Neural progenitor cell (in vitro differentiated cells): ENCODE measurements at regions not wholly inside any gene's neighbourhood (a gene's known extent, or its start where the extent isn't known, plus 50 kb on each side); places are given as distances from the start of the nearest gene placed in this dataset.

Experiments used
- DNase-seq: peaks from one replicate; pipeline ENCODE4 v3.0.0-alpha.2; 2016; ENCODE audit warnings: low spot score
- H2AFZ ChIP-seq: fragments of 200-600 bp; sonication (generic); replicated peaks from 2 replicates; pipeline ENCODE4 v1.6.1; 2016; ENCODE audit warnings: antibody characterized with exemption
- H3F3A ChIP-seq: fragments of 200-600 bp; sonication (generic); 2 replicates; pipeline ENCODE4 v1.6.1; 2016; ENCODE audit warnings: antibody characterized with exemption, low read depth
- H3K27ac ChIP-seq: fragments of 200-600 bp; sonication (generic); 2 replicates; pipeline ENCODE4 v1.5.1; 2016; ENCODE audit warnings: mild to moderate bottlenecking
- H3K27me3 ChIP-seq: fragments of 200-600 bp; sonication (generic); 2 replicates; pipeline ENCODE4 v1.6.1; 2016; ENCODE audit warnings: mild to moderate bottlenecking, moderate library complexity
- H3K36me3 ChIP-seq: fragments of 200-600 bp; sonication (generic); 2 replicates; pipeline ENCODE4 v1.5.1; 2016
- H3K4me1 ChIP-seq: fragments of 200-600 bp; sonication (generic); 2 replicates; pipeline ENCODE4 v1.6.1; 2016; ENCODE audit warnings: mixed run types
- H3K4me2 ChIP-seq: fragments of 200-600 bp; sonication (generic); 2 replicates; pipeline ENCODE4 v1.6.1; 2016
- H3K4me3 ChIP-seq: fragments of 200-600 bp; sonication (generic); 2 replicates; pipeline ENCODE4 v1.5.1; 2016
- H3K79me2 ChIP-seq: fragments of 200-600 bp; sonication (generic); 2 replicates; pipeline ENCODE4 v1.6.1; 2016; ENCODE audit warnings: low read depth
- H3K9ac ChIP-seq: fragments of 200-600 bp; sonication (generic); 2 replicates; pipeline ENCODE4 v1.6.1; 2016
- H3K9me3 ChIP-seq: fragments of 200-600 bp; sonication (generic); 2 replicates; pipeline ENCODE4 v1.5.1; 2016; ENCODE audit warnings: low read depth
- H4K20me1 ChIP-seq: fragments of 200-600 bp; sonication (generic); 2 replicates; pipeline ENCODE4 v1.6.1; 2016; ENCODE audit warnings: low read depth
- H3K27ac Mint-ChIP-seq: 3 replicates; pipeline ENCODE4 v1.8.0; 2021; ENCODE audit warnings: mixed read lengths
- H3K27me3 Mint-ChIP-seq: 2 replicates; pipeline ENCODE4 v1.8.0; 2022; ENCODE audit warnings: low read depth, mild to moderate bottlenecking, inconsistent platforms, moderate library complexity, mixed read lengths; ENCODE audit not compliant: insufficient read depth
- H3K36me3 Mint-ChIP-seq: 3 replicates; pipeline ENCODE4 v1.8.0; 2021; ENCODE audit warnings: mixed read lengths
- H3K4me1 Mint-ChIP-seq: 3 replicates; pipeline ENCODE4 v1.8.0; 2021; ENCODE audit warnings: mixed read lengths
- H3K4me3 Mint-ChIP-seq: 3 replicates; pipeline ENCODE4 v1.8.0; 2021; ENCODE audit warnings: mild to moderate bottlenecking, moderate library complexity, mixed read lengths
- H3K9me3 Mint-ChIP-seq: 3 replicates; pipeline ENCODE4 v1.8.0; 2020; ENCODE audit warnings: mixed read lengths
- CTCF ChIP-seq: fragments of 200-600 bp; sonication (generic); IDR thresholded peaks from 2 replicates; pipeline ENCODE4 v1.5.1; 2017; ENCODE audit warnings: antibody characterized with exemption, mild to moderate bottlenecking
- EZH2 ChIP-seq: fragments of 200-600 bp; sonication (generic); IDR thresholded peaks from 2 replicates; pipeline ENCODE4 v1.6.1; 2017; ENCODE audit warnings: antibody characterized with exemption, mild to moderate bottlenecking, moderate library complexity
- EZH2phosphoT487 ChIP-seq: fragments of 200-600 bp; sonication (generic); IDR thresholded peaks from 2 replicates; pipeline ENCODE4 v1.6.1; 2017; ENCODE audit warnings: antibody characterized with exemption

DNA sequence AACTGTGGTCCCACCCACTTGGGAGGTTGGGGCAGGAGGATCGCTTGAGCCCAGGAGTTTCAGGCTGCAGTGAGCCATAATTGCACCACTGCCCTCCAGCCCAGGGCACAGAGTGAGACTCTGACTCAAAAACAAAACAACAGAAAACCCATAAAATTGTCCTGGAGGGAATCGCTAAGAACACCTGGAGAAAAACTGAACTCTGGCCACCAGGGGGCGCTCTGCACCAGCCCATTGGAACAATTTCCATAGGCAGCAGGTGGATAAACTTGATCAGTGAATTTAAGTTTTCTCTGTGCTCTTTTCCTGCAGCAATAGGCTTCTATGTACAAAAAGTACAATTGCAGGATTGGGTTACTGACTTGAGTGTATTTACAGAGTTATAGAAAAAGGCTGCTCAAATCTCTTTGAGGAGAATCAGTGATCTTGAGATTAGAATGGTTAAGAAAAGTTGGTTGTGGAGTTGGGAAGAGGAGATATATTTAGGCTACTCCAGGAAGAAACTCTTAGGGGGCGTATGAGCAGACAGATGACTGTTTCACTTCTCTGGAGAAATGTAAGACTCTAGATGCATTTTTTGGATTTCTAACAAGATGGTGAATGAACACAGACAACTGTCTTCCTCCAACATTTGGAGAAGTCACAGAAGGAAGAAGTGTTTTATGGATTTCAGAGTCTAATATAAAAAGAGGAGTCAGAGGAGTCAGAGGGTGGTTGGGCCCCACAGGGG is 274.9 kb upstream of the GALNT17 start:
- no peak overlapping the region for H3K4me3 Mint-ChIP-seq
- H3K4me1 Mint-ChIP-seq, result no peaks in the 10 kb centered on the region
- Histone ChIP-seq H3K27me3 (no peaks in the 10 kb centered on the region), H3K36me3 (no peaks in the 10 kb centered on the region), H3K9me3 (no peaks in the 10 kb centered on the region), H3K27ac (no peak overlapping the region), H3F3A (peaks cover 22% of the 10 kb centered on the region), H4K20me1 (no peaks in the 10 kb centered on the region), H3K79me2 (no peaks in the 10 kb centered on the region), H3K9ac (no peak overlapping the region), H3K4me2 (no peak overlapping the region), H3K4me3 (no peak overlapping the region), H3K4me1 (no peaks in the 10 kb centered on the region), H2AFZ (peak overlapping the region; percentile 31)
- H3K36me3 Mint-ChIP-seq, result no peaks in the 10 kb centered on the region
- H3K27ac Mint-ChIP-seq, result no peak overlapping the region
- H3K9me3 Mint-ChIP-seq, result peaks cover 11% of the 10 kb centered on the region
- no peak for TF ChIP-seq EZH2
- peak; percentile 100 for TF ChIP-seq CTCF
- H3K27me3 Mint-ChIP-seq, result peaks cover 8% of the 10 kb centered on the region
- DNase-seq, result peak; percentile 87

GRCh38 chr7:70857793-70858545 is 274.0 kb upstream of the GALNT17 start:
- H3K4me3 ChIP-seq, result no peak overlapping the region

GRCh38 chr7:70867513-70867912 is 264.4 kb upstream of the GALNT17 start:
- Mint-ChIP-seq H3K4me1 (no peaks in the 10 kb centered on the region), H3K27me3 (peaks cover 2% of the 10 kb centered on the region), H3K36me3 (no peaks in the 10 kb centered on the region), H3K4me3 (no peak overlapping the region), H3K27ac (no peak overlapping the region), H3K9me3 (peaks cover 9% of the 10 kb centered on the region)
- Histone ChIP-seq H3K79me2 (no peaks in the 10 kb centered on the region), H3K9me3 (no peaks in the 10 kb centered on the region), H3K36me3 (no peaks in the 10 kb centered on the region), H3K4me3 (no peak overlapping the region), H3K9ac (no peak overlapping the region), H3F3A (no peaks in the 10 kb centered on the region), H4K20me1 (no peaks in the 10 kb centered on the region), H3K27ac (no peak overlapping the region), H3K27me3 (no peaks in the 10 kb centered on the region), H2AFZ (no peak overlapping the region), H3K4me1 (no peaks in the 10 kb centered on the region), H3K4me2 (no peak overlapping the region)
- no peak for TF ChIP-seq EZH2
- DNase-seq, result no peak

More at GRCh38 chr7:70857793-70858545, 274.0 kb upstream of the GALNT17 start:
- H4K20me1 ChIP-seq, result no peaks in the 10 kb centered on the region
- no peaks in the 10 kb centered on the region for H3K27me3 ChIP-seq
- no peak overlapping the region for H2AFZ ChIP-seq
- H3K27me3 Mint-ChIP-seq, result peaks cover 4% of the 10 kb centered on the region
- DNase-seq, result no peak
- TF ChIP-seq EZH2phosphoT487, result no peak
- TF ChIP-seq CTCF, result no peak
- no peak for TF ChIP-seq EZH2
- peaks cover 8% of the 10 kb centered on the region for H3K9me3 Mint-ChIP-seq
- no peak overlapping the region for H3K27ac ChIP-seq
- H3K4me2 ChIP-seq, result no peak overlapping the region
- no peak overlapping the region for H3K9ac ChIP-seq
- H3K9me3 ChIP-seq, result no peaks in the 10 kb centered on the region
- H3K36me3 Mint-ChIP-seq, result no peaks in the 10 kb centered on the region
- H3K4me1 Mint-ChIP-seq, result no peaks in the 10 kb centered on the region
- no peaks in the 10 kb centered on the region for H3K79me2 ChIP-seq
- no peaks in the 10 kb centered on the region for H3K36me3 ChIP-seq
- H3K4me1 ChIP-seq, result no peaks in the 10 kb centered on the region
- no peak overlapping the region for H3K4me3 Mint-ChIP-seq
- H3F3A ChIP-seq, result peaks cover 22% of the 10 kb centered on the region
- H3K27ac Mint-ChIP-seq, result no peak overlapping the region

- Histone ChIP-seq H3K79me2 (no peaks in the 10 kb centered on the region), H4K20me1 (no peaks in the 10 kb centered on the region), H3F3A (no peaks in the 10 kb centered on the region), H3K27ac (no peak overlapping the region), H3K9me3 (no peaks in the 10 kb centered on the region), H3K36me3 (no peaks in the 10 kb centered on the region), H3K4me2 (no peak overlapping the region), H3K4me3 (no peak overlapping the region), H3K9ac (no peak overlapping the region), H3K4me1 (no peaks in the 10 kb centered on the region), H2AFZ (peak overlapping the region; percentile 83), H3K27me3 (no peaks in the 10 kb centered on the region)
- no peak overlapping the region for H3K4me3 Mint-ChIP-seq
- no peaks in the 10 kb centered on the region for H3K4me1 Mint-ChIP-seq
- no peak for DNase-seq
- no peak overlapping the region for H3K27ac Mint-ChIP-seq
- peaks cover 2% of the 10 kb centered on the region for H3K27me3 Mint-ChIP-seq
- H3K36me3 Mint-ChIP-seq, result no peaks in the 10 kb centered on the region
- TF ChIP-seq EZH2 (no peak), EZH2phosphoT487 (no peak), CTCF (no peak)
- H3K9me3 Mint-ChIP-seq, result peaks cover 13% of the 10 kb centered on the region
Observed at GRCh38 chr7:70870349-70870748, 261.6 kb upstream of the GALNT17 start.
